Smooth muscle cell (in vitro differentiated cells): ENCODE measurements at regions not wholly inside any gene's neighbourhood (a gene's known extent, or its start where the extent isn't known, plus 50 kb on each side); places are given as distances from the start of the nearest gene placed in this dataset.

Experiments used
- DNase-seq: peaks from one replicate; lab custom pipeline; 2025; ENCODE audit not compliant: unreplicated experiment; lab: John Stamatoyannopoulos, UW
- H2AFZ ChIP-seq: fragments of 200-600 bp; sonication (generic); 2 replicates; pipeline ENCODE4 v1.6.0; 2016; ENCODE audit warnings: antibody characterized with exemption, low read depth, mild to moderate bottlenecking
- H3F3A ChIP-seq: fragments of 200-600 bp; sonication (generic); 2 replicates; pipeline ENCODE4 v1.6.0; 2017; ENCODE audit warnings: antibody characterized with exemption, low read depth
- H3K27ac ChIP-seq: fragments of 200-600 bp; sonication (generic); 2 replicates; pipeline ENCODE4 v1.5.1; 2016; ENCODE audit warnings: low read depth, mild to moderate bottlenecking
- H3K27me3 ChIP-seq: fragments of 200-600 bp; sonication (generic); 2 replicates; pipeline ENCODE4 v1.6.1; 2016; ENCODE audit warnings: low read depth, mild to moderate bottlenecking
- H3K36me3 ChIP-seq: fragments of 200-600 bp; sonication (generic); 2 replicates; pipeline ENCODE4 v1.5.1; 2016; ENCODE audit warnings: low read depth
- H3K4me1 ChIP-seq: fragments of 200-600 bp; sonication (generic); 2 replicates; pipeline ENCODE4 v1.5.1; 2016; ENCODE audit warnings: low read depth
- H3K4me2 ChIP-seq: fragments of 200-600 bp; sonication (generic); 2 replicates; pipeline ENCODE4 v1.6.0; 2016; ENCODE audit warnings: mild to moderate bottlenecking
- H3K4me3 ChIP-seq: fragments of 200-600 bp; sonication (generic); 2 replicates; pipeline ENCODE4 v1.5.1; 2016; ENCODE audit warnings: mild to moderate bottlenecking
- H3K79me2 ChIP-seq: fragments of 200-600 bp; sonication (generic); 2 replicates; pipeline ENCODE4 v1.6.0; 2016; ENCODE audit warnings: low read depth, mild to moderate bottlenecking
- H3K9ac ChIP-seq: fragments of 200-600 bp; sonication (generic); 2 replicates; pipeline ENCODE4 v1.6.0; 2016; ENCODE audit warnings: low read depth
- H3K9me3 ChIP-seq: fragments of 200-600 bp; sonication (generic); replicated peaks from 2 replicates; pipeline ENCODE4 v1.5.1; 2016; ENCODE audit warnings: low read depth
- H4K20me1 ChIP-seq: fragments of 200-600 bp; sonication (generic); 2 replicates; pipeline ENCODE4 v1.6.0; 2016; ENCODE audit warnings: low read depth
- CTCF ChIP-seq: fragments of 200-600 bp; sonication (generic); IDR thresholded peaks from 2 replicates; pipeline ENCODE4 v1.5.1; 2017; ENCODE audit warnings: borderline replicate concordance, mild to moderate bottlenecking, antibody characterized with exemption; ENCODE audit not compliant: insufficient read depth, poor library complexity, severe bottlenecking
- WGBS: methylation state at CpG from one replicate; pipeline ENCODE4 v1.1.7; 2016; ENCODE audit warnings: low lambda C conversion rate; 5-methylcytosine and 5-hydroxymethylcytosine counted together

- no peaks in the 10 kb centered on the region for H3K4me1 ChIP-seq
- no peaks in the 10 kb centered on the region for H4K20me1 ChIP-seq
- no peaks in the 10 kb centered on the region for H3F3A ChIP-seq
- no peak overlapping the region for H3K4me3 ChIP-seq
- DNase-seq = no peak
- H2AFZ ChIP-seq = no peak overlapping the region
- H3K9ac ChIP-seq = no peak overlapping the region
- no peaks in the 10 kb centered on the region for H3K36me3 ChIP-seq
- H3K27ac ChIP-seq = no peak overlapping the region
- WGBS = 50% methylated on average over 4 of the region's 4 CpGs
- no peaks in the 10 kb centered on the region for H3K9me3 ChIP-seq
- no peak overlapping the region for H3K4me2 ChIP-seq
- no peaks in the 10 kb centered on the region for H3K79me2 ChIP-seq
- no peaks in the 10 kb centered on the region for H3K27me3 ChIP-seq
- no peak for TF ChIP-seq CTCF
These were observed 560.4 kb upstream of the FLRT2 start for GRCh38 chr14:84969501-84969900.

- WGBS = 91% methylated on average over 2 of the region's 2 CpGs
- H3K4me2 ChIP-seq = no peak overlapping the region
- no peaks in the 10 kb centered on the region for H3K27me3 ChIP-seq
- no peak for DNase-seq
- no peak overlapping the region for H3K27ac ChIP-seq
- no peaks in the 10 kb centered on the region for H3F3A ChIP-seq
- H4K20me1 ChIP-seq = no peaks in the 10 kb centered on the region
- H3K4me1 ChIP-seq = no peaks in the 10 kb centered on the region
- H3K9ac ChIP-seq = no peak overlapping the region
- H3K4me3 ChIP-seq = no peak overlapping the region
- no peaks in the 10 kb centered on the region for H3K79me2 ChIP-seq
- no peak for TF ChIP-seq CTCF
- no peaks in the 10 kb centered on the region for H3K9me3 ChIP-seq
- no peak overlapping the region for H2AFZ ChIP-seq
- no peaks in the 10 kb centered on the region for H3K36me3 ChIP-seq
These were observed 554.6 kb upstream of the FLRT2 start for GRCh38 chr14:84975241-84975902.

GRCh38 chr14:84976805-84977204 is 553.1 kb upstream of the FLRT2 start:
- H3K4me2 ChIP-seq = no peak overlapping the region
- H3K36me3 ChIP-seq = no peaks in the 10 kb centered on the region

More at GRCh38 chr14:84976805-84977204, 553.1 kb upstream of the FLRT2 start:
- Histone ChIP-seq H3K79me2 (no peaks in the 10 kb centered on the region), H3K9ac (no peak overlapping the region), H3K4me1 (no peaks in the 10 kb centered on the region), H2AFZ (no peak overlapping the region), H3K9me3 (no peaks in the 10 kb centered on the region), H3K4me3 (no peak overlapping the region), H3K27me3 (no peaks in the 10 kb centered on the region), H3K27ac (no peak overlapping the region), H4K20me1 (no peaks in the 10 kb centered on the region), H3F3A (no peaks in the 10 kb centered on the region)
- DNase-seq = no peak
- 98% methylated on average over 2 of the region's 2 CpGs for WGBS
- TF ChIP-seq CTCF = no peak
